PC-3 (cell line): ENCODE measurements at regions not wholly inside any gene's neighbourhood (a gene's known extent, or its start where the extent isn't known, plus 50 kb on each side); places are given as distances from the start of the nearest gene placed in this dataset.

ENCODE experiments used
- ATAC-seq: fragments of 200-7000 bp; cut with Tn5 transposase; 2 replicates; pipeline ENCODE4 v1.9.1; 2020; ENCODE audit warnings: mild to moderate bottlenecking, moderate library complexity
- BruUV-seq: library from RNA; stranded (reverse); fragments of 400-500 nt; replicated peaks from 2 replicates; lab custom pipeline; 2021; lab: Mats Ljungman, UMichigan
- CTCF ChIA-PET: fragments of 300-600 bp; sonication (Branson Sonifier 250); formaldehyde crosslinking; loops from one replicate; lab custom pipeline; 2022; ENCODE audit warnings: antibody characterized with exemption; lab: Charles Lee
- POLR2A ChIA-PET: fragments of 300-600 bp; sonication (Branson Sonifier 250); formaldehyde crosslinking; loops from one replicate; lab custom pipeline; 2022; ENCODE audit warnings: antibody characterized with exemption; ENCODE audit not compliant: unreplicated experiment; lab: Charles Lee
- DNase-seq: peaks from one replicate; pipeline ENCODE4 v3.0.0-alpha.2; 2015
- H2AFZ ChIP-seq: fragments of 300-600 bp; sonication (generic); 2 replicates; pipeline ENCODE4 v1.6.0; 2016; ENCODE audit warnings: antibody characterized with exemption, low read length
- H3F3A ChIP-seq: fragments of 300-600 bp; sonication (generic); one replicate; pipeline ENCODE4 v1.6.0; 2017; ENCODE audit warnings: antibody characterized with exemption, low read length, control low read depth, mild to moderate bottlenecking; ENCODE audit not compliant: unreplicated experiment
- H3K27ac ChIP-seq: fragments of 300-600 bp; sonication (generic); 2 replicates; pipeline ENCODE4 v1.5.1; 2016; ENCODE audit warnings: mild to moderate bottlenecking, low read length
- H3K27me3 ChIP-seq: fragments of 300-600 bp; sonication (generic); 2 replicates; pipeline ENCODE4 v1.6.1; 2016; ENCODE audit warnings: low read length, mixed read lengths
- H3K36me3 ChIP-seq: fragments of 300-600 bp; sonication (generic); 2 replicates; pipeline ENCODE4 v1.6.1; 2016; ENCODE audit warnings: low read depth, mixed run types, low read length, mixed read lengths
- H3K4me1 ChIP-seq: fragments of 300-600 bp; sonication (generic); 2 replicates; pipeline ENCODE4 v1.5.1; 2016; ENCODE audit warnings: low read length; ENCODE audit not compliant: insufficient read depth
- H3K4me2 ChIP-seq: fragments of 300-600 bp; sonication (generic); 2 replicates; pipeline ENCODE4 v1.6.0; 2016; ENCODE audit warnings: low read length
- H3K4me3 ChIP-seq: fragments of 300-600 bp; sonication (generic); 2 replicates; pipeline ENCODE4 v1.5.1; 2016; ENCODE audit warnings: mild to moderate bottlenecking, low read length, mixed read lengths
- H3K79me2 ChIP-seq: fragments of 300-600 bp; sonication (generic); 2 replicates; pipeline ENCODE4 v1.6.1; 2017; ENCODE audit warnings: low read length, mixed read lengths
- H3K9ac ChIP-seq: fragments of 300-600 bp; sonication (generic); 2 replicates; pipeline ENCODE4 v1.6.0; 2016; ENCODE audit warnings: mild to moderate bottlenecking, low read length
- H3K9me2 ChIP-seq: fragments of 300-600 bp; sonication (generic); replicated peaks from 2 replicates; pipeline ENCODE4 v1.6.1; 2016; ENCODE audit warnings: mixed run types, low read length, mixed read lengths
- H3K9me3 ChIP-seq: fragments of 300-600 bp; sonication (generic); 2 replicates; pipeline ENCODE4 v1.6.1; 2016; ENCODE audit warnings: low read length, mixed read lengths
- H4K20me1 ChIP-seq: fragments of 300-600 bp; sonication (generic); 2 replicates; pipeline ENCODE4 v1.6.1; 2016; ENCODE audit warnings: low read length, mixed read lengths
- CTCF ChIP-seq: fragments of 300-600 bp; sonication (generic); conservative IDR thresholded peaks from 2 replicates; pipeline ENCODE4 v1.5.1; 2017; ENCODE audit warnings: antibody characterized with exemption, low read depth, mild to moderate bottlenecking, low read length
- EZH2 ChIP-seq: fragments of 300-600 bp; sonication (generic); IDR thresholded peaks from one replicate; pipeline ENCODE4 v1.6.1; 2017; ENCODE audit warnings: antibody characterized with exemption, mild to moderate bottlenecking, low read length; ENCODE audit not compliant: unreplicated experiment
- EZH2phosphoT487 ChIP-seq: fragments of 300-600 bp; sonication (generic); IDR thresholded peaks from 2 replicates; pipeline ENCODE4 v1.6.1; 2018; ENCODE audit warnings: mild to moderate bottlenecking, antibody characterized with exemption, low read length, borderline replicate concordance
- intact Hi-C: fragments of 100-400 bp; cut with micrococcal nuclease; formaldehyde crosslinking; loops from 2 replicates; pipeline ENCODE4 v1.9.0; 2023

DNA sequence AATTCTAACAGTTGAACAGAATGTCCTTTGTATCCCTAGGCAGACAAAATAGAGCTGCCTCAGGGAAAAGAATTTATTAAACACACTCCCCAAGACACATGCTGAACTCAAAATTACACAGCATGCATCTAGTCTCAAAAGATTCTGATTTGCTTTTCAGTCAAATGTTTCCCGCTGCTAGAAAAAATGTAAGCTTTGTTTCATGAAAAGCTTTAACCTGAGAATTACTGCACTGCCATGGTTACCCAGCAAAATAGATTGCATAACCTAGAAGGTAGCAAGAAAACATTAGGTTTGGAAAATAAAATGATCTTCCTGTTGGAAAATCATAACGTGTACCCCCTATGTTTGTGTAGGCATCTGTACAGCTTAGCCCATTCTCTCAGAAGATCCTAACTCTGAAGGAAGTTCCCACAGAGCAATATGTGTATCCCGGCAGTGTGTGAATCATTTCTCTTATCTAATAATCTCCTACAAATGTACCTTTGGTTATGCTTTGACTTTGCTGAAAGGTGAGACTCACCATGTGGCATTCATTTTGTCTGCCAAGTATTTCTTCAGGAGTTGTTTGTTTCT, 646.9 kb downstream of the STPG2 start:
- H3K4me1 ChIP-seq, result peaks cover 65% of the 10 kb centered on the region
- intact Hi-C loops, result loop anchor here (5.0 to 10.0 kb wide), 3 partner anchors 91 to 226 kb away; no protein-coding TSS in a partner anchor
- no peaks in the 10 kb centered on the region for H3K36me3 ChIP-seq
- H4K20me1 ChIP-seq, result no peaks in the 10 kb centered on the region
- H2AFZ ChIP-seq, result peak overlapping the region; percentile 10; the same call in 1 of the 2 replicates
- H3K9me2 ChIP-seq, result no peaks in the 10 kb centered on the region
- peak overlapping the region; percentile 79 for H3K27ac ChIP-seq
- BruUV-seq, result no TSS peak
- POLR2A ChIA-PET, result no interaction called here
- H3K79me2 ChIP-seq, result no peaks in the 10 kb centered on the region
- CTCF ChIA-PET, result interaction anchor here (0.7 kb wide), 1 partner anchor 490 kb away, joined by 4 read pairs; no protein-coding TSS in a partner anchor
- H3K9ac ChIP-seq, result peak overlapping the region; percentile 13; the same call in 1 of the 2 replicates
- TF ChIP-seq CTCF, result no peak
- TF ChIP-seq EZH2, result no peak
- no peak for TF ChIP-seq EZH2phosphoT487
- H3K4me2 ChIP-seq, result peak overlapping the region; percentile 46
- no peaks in the 10 kb centered on the region for H3K9me3 ChIP-seq
- H3F3A ChIP-seq, result peaks cover 3% of the 10 kb centered on the region
- no peak overlapping the region for H3K4me3 ChIP-seq
- no peaks in the 10 kb centered on the region for H3K27me3 ChIP-seq
- peak; percentile 53 for ATAC-seq
- peak; percentile 73 for DNase-seq

GRCh38 chr4:97498875-97499274, 644.4 kb downstream of the STPG2 start:
- no peak overlapping the region for H3K4me3 ChIP-seq
- H3K9ac ChIP-seq, result no peak overlapping the region; the same call in 1 of the 2 replicates
- H3K27me3 ChIP-seq, result no peaks in the 10 kb centered on the region
- intact Hi-C loops, result loop anchor here (5.0 to 10.0 kb wide), 3 partner anchors 88 to 223 kb away; no protein-coding TSS in a partner anchor
- peak overlapping the region; percentile 78 for H3K27ac ChIP-seq
- no peaks in the 10 kb centered on the region for H3K79me2 ChIP-seq
- H3K36me3 ChIP-seq, result no peaks in the 10 kb centered on the region
- peaks cover 42% of the 10 kb centered on the region for H3K4me1 ChIP-seq
- H3F3A ChIP-seq, result peaks cover 3% of the 10 kb centered on the region
- no peak for TF ChIP-seq EZH2phosphoT487
- TF ChIP-seq CTCF, result no peak
- TF ChIP-seq EZH2, result no peak
- H2AFZ ChIP-seq, result no peak overlapping the region
- ATAC-seq (peak; percentile 80), DNase-seq (peak; percentile 92)
- no peaks in the 10 kb centered on the region for H3K9me3 ChIP-seq
- H4K20me1 ChIP-seq, result no peaks in the 10 kb centered on the region
- no peaks in the 10 kb centered on the region for H3K9me2 ChIP-seq
- no TSS peak for BruUV-seq
- POLR2A ChIA-PET, result no interaction called here
- H3K4me2 ChIP-seq, result peak overlapping the region; percentile 53
- CTCF ChIA-PET, result interaction anchor here (0.6 kb wide), 1 partner anchor 798 kb away, joined by 3 read pairs; no protein-coding TSS in a partner anchor

GRCh38 chr4:97500423-97500822, 642.9 kb downstream of the STPG2 start:
- Histone ChIP-seq H2AFZ (no peak overlapping the region), H3K27ac (no peak overlapping the region), H3K4me1 (peaks cover 46% of the 10 kb centered on the region), H3K9ac (no peak overlapping the region), H3K36me3 (no peaks in the 10 kb centered on the region), H3K4me2 (no peak overlapping the region), H3F3A (no peaks in the 10 kb centered on the region), H3K9me3 (no peaks in the 10 kb centered on the region), H4K20me1 (no peaks in the 10 kb centered on the region), H3K27me3 (no peaks in the 10 kb centered on the region), H3K4me3 (no peak overlapping the region), H3K9me2 (no peaks in the 10 kb centered on the region), H3K79me2 (no peaks in the 10 kb centered on the region)
- no TSS peak for BruUV-seq
- intact Hi-C loops, result no loop called here
- DNase-seq (no peak), ATAC-seq (no peak)
- ChIA-PET CTCF (no interaction called here), POLR2A (no interaction called here)
- TF ChIP-seq EZH2phosphoT487, result no peak
- TF ChIP-seq EZH2, result no peak
- no peak for TF ChIP-seq CTCF
